RWPE1 (cell line): ENCODE measurements at regions not wholly inside any gene's neighbourhood (a gene's known extent, or its start where the extent isn't known, plus 50 kb on each side); places are given as distances from the start of the nearest gene placed in this dataset.

Experiments used
- CTCF ChIA-PET: fragments of 350-600 bp; sonication (Branson Sonifier 250); formaldehyde crosslinking; extraction: SDS; loops from one replicate; lab custom pipeline; 2021; lab: Yijun Ruan, JAX
- POLR2A ChIA-PET: fragments of 400-600 bp; formaldehyde crosslinking; extraction: SDS; loops from one replicate; lab custom pipeline; 2020; ENCODE audit warnings: antibody characterized with exemption; ENCODE audit not compliant: low non-redundant PET; lab: Yijun Ruan, JAX
- DNase-seq: peaks from one replicate; pipeline ENCODE4 v3.0.0; 2012; ENCODE audit warnings: low spot score
- H3K27ac ChIP-seq: fragments of 450-650 bp; 2 replicates; pipeline ENCODE4 v1.5.1; 2017
- CTCF ChIP-seq: fragments of 450-650 bp; conservative IDR thresholded peaks from 2 replicates; pipeline ENCODE4 v1.5.1; 2017; ENCODE audit warnings: low read depth, mild to moderate bottlenecking

DNA sequence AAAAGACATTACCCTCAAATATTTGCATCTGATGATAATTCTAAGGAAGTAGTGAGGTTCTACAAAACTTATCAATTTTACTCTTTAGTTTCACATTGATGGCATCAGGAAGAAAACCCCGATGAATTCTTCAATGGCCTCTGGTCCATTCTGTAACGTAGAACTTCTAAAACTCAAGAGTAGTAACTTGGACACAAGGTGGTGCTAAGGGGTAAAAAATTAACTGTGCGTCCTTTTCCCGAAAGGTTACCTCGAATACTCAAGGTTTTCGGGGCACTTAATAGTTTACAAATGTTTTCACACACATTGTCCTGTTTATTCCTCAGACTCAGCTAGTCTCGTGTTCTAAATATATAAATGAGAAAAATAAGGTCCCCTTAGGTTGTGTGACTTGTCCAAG, 517.3 kb upstream of the ZFHX3 start:
- DNase-seq = no peak
- POLR2A ChIA-PET = no interaction called here
- no peak for TF ChIP-seq CTCF
- CTCF ChIA-PET = interaction anchor here (0.6 to 1.9 kb wide), 4 partner anchors 243 to 313 kb away, joined by 3 to 7 read pairs (median 4); no protein-coding TSS in a partner anchor
- no peak overlapping the region for H3K27ac ChIP-seq

GRCh38 chr16:73563709-73564108, 515.8 kb upstream of the ZFHX3 start:
- no peak for DNase-seq
- TF ChIP-seq CTCF = no peak
- no peak overlapping the region for H3K27ac ChIP-seq
- CTCF ChIA-PET = no interaction called here
- POLR2A ChIA-PET = no interaction called here

DNA sequence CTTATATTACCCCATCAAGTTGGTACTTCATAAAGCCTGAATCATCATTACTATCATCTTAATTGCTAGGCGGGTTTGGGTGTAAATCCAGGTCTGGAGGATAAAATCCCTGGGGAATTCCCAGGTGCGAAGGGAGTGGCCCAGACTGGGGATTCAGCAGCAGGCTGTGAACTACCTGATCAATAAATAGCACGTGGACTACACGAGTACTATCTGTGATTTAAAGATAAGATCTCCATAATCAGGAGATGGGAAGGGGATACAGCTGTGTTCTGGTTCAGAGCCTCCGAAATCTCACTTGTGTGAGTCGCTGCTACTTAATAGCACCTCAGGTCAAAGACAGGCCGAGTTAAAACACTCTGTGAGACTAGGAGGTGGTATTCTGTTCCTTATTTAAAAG, 512.6 kb upstream of the ZFHX3 start:
- no peak overlapping the region for H3K27ac ChIP-seq
- no peak for TF ChIP-seq CTCF
- ChIA-PET CTCF (no interaction called here), POLR2A (no interaction called here)
- DNase-seq = no peak

DNA sequence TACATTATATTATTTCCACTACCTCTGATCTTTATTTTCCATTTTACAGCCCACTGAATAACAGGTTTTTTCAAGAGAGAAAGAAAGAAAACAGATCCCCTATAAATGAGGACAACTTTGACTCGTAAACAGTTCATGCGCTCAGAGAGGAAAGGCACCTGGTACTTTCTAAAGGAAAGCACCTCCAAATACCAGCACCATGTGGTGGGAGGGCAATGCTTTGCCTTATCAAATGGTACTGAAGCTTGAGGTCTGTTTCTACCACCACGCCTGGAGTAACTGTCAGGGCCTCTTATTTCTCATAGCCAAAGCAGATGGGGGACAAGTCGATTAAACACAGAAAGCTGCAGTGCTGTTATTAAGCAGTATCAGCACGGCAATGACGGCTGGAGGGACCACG, 510.3 kb upstream of the ZFHX3 start:
- DNase-seq = no peak
- ChIA-PET CTCF (no interaction called here), POLR2A (interaction anchor here (0.8 kb wide), 1 partner anchor 1285 kb away, joined by 12 read pairs; no protein-coding TSS in a partner anchor)
- no peak overlapping the region for H3K27ac ChIP-seq
- TF ChIP-seq CTCF = no peak

- POLR2A ChIA-PET = no interaction called here
- no peak for DNase-seq
- CTCF ChIA-PET = no interaction called here
- TF ChIP-seq CTCF = no peak
- H3K27ac ChIP-seq = no peak overlapping the region
These were observed 506.2 kb upstream of the ZFHX3 start for GRCh38 chr16:73553941-73554660.

GRCh38 chr16:73549984-73550631, 502.2 kb upstream of the ZFHX3 start:
- CTCF ChIA-PET = interaction anchor here (0.6 kb wide), 1 partner anchor 72 kb away, joined by 3 read pairs; no protein-coding TSS in a partner anchor

More at GRCh38 chr16:73549984-73550631, 502.2 kb upstream of the ZFHX3 start:
- no peak overlapping the region for H3K27ac ChIP-seq
- no peak for TF ChIP-seq CTCF
- POLR2A ChIA-PET = no interaction called here
- no peak for DNase-seq
